HG03103 (cell line): ENCODE measurements at regions not wholly inside any gene's neighbourhood (a gene's known extent, or its start where the extent isn't known, plus 50 kb on each side); places are given as distances from the start of the nearest gene placed in this dataset.
"Not testable (repeated sequence)": the region's sequence is repeated elsewhere in the genome, so short reads cannot be mapped to it uniquely, and the experiment has no call there.

Experiments used
- ATAC-seq: cut with Tn5 transposase; IDR thresholded peaks from one replicate; pipeline ENCODE4 v1.9.1; 2021; ENCODE audit warnings: low read depth; ENCODE audit not compliant: unreplicated experiment

DNA sequence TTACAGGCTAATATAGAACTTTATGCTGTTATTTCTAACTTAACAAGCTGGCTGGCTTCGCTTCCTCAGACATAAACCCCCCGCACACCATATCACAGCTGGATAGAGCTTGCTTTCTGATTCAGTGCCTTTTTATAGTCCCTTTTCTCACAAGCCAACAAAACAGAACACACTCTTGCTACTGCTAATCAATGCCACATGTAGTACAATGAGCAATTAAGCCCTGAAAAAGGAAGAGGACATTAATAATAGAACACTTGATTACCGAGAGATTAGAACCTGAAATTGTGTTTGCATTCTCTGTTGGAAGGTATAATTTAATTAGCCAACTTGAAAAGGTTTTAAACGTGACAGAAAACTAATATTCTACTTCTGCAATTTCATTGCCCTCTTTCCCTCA is 267.7 kb upstream of the CYRIA start:
- no peak for ATAC-seq

DNA sequence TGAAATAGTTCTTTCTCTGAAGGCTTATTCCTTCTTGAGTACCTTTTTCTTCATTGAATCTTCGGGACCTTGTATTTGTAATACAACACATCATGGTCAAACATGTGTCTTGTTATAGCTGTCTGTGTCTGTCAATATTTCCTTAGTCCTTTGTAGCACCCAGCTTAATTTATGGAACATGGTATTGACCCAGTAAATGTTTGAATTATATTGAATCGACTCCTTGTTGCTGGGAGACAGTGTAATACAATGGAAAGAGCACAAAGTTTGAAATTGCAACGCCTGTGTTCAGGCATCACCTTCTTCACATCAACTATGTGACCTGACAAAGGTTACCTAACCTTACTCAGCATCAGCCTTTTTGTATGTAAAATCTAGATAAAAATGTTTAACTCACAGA is 267.2 kb upstream of the CYRIA start:
- ATAC-seq, result no peak

DNA sequence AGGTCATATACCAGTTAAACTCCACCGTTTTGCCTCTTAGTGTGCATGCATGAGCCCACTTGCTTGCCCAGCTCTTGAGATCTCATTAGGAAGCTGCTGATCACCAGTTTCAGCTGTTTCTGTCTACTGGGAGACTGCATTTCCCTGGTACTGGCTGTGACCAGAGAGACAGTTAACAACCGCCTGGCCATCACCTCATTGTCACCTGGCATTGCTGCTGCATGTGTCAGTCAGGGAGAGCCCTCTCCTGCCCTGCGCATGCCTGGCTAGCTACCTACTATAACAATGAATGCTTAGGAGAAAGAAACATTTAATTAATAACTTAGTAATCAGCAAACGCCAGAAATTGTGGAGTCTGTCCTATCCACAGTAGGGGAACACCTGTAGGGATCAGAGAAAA is 265.8 kb upstream of the CYRIA start:
- no peak for ATAC-seq

DNA sequence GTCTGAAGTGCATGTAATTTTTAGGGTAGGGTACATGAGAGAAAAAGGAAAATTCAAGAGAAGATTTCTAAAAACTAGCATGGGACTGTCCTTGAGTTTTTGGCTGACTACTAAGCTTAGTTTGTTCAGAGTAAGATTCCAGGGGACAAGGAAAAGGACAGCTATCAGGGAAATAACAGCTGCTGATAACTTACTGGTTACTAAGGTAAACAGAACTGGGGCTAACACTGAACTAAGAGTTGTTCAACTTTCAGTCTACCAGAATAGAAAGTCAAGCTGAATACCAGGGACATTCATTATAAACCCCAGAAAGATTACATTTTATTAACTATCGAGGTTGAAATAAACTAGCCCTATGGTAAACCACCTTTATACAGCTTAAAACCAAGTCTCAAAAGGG is 261.8 kb upstream of the CYRIA start:
- ATAC-seq, result no peak

DNA sequence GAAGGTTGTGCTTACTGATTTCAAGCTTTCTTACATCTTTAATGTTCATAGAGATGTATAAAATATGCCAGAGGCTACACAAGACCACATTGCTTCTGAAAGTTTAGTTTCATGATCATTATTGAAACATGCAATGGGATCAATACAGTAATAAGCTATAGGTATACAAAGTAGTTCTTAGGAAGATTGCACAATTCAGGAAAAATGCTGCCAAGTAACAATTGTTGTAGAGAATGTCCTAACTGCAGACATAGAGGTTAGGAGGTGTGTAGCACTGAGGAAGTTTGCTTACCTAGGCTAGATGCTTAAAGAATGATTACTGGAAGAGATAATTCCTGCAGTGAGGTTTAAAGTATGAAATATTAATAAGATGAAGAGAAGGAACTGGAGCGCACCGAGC is 259.5 kb upstream of the CYRIA start:
- ATAC-seq, result no peak

DNA sequence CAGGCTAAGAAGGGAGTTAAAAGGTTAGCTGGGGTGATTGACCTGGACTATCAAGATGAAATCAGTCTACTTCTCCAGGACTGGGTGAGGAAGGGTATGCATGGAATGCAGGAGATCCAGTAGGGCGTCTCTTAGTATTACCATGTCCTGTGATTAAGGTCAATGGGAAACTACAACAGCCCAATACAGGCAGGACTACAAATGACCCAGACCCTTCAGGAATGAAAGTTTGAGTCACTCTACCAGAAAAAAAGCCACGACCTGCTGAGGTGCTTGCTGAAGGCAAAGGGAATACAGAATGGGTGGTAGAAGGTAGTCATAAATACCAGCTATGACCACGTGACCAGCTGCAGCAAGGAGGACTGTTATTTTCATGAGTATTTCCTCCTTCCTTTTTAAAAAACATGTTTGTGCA is 249.7 kb upstream of the CYRIA start:
- ATAC-seq, result not testable (repeated sequence)

DNA sequence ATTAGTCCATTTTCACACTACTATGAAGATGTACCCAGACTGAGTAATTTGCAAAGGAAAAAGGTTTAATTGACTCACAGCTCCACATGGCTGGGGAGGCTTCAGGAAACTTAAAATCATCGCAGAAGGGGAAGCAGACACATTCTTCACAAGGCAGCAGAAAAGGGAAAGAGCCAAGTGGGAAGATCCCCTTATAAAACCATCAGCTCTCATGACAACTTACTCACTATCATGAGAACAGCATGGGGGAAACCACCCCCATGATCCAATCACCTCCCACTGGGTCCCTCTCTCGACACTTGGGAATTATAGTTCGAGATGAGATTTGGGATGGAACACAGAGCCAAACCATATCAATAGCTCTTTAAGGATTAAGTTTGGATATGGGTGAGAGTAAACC is 246.1 kb upstream of the CYRIA start:
- no peak for ATAC-seq

DNA sequence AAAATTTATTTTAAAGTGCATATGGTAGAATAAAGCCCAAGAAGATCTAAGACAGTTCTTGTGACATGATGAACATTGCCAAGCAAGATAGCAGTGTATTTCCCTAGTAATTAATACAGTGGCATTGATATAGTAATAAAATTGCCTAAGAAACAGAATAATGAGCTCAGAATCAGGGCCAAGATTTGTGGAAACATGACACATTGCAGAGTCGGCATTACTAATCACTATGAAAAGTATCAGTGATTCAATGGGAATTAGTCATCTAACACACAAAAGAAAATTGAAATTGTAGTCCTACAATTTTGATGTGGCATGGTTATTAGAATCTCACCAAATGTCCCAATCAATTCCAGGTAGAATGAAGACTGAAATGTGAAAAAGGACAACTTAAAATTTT is 243.0 kb upstream of the CYRIA start:
- no peak for ATAC-seq

DNA sequence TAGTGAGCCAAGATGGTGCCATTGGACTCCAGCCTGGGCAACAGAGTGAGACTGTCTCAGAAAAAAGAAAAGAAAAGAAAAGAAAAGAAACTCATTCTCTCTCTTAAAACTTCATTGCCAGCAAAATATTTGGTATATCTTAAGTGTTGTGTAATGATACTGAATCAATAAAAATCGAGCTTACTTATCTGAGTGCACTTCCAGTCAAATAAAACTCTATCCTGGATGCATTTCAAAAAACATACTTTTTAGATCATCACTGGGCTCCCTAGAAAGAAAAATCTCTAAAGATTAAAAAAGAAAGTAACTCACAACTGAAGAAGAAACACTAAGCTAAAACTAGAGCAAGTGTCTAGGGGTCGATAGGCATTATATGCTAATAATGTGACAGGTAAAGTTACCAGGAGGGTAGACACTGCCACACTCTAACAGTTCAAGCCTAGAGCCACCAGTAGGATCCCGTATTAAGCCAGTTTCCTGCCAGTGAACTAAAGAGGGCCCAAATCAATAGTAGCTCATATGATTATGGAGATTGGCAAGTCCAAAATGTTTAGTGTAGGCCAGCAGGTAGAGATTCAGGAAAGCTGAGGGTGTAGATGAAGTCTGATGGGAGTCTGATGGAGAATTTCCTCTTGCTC is 242.1 kb upstream of the CYRIA start:
- ATAC-seq, result no peak

DNA sequence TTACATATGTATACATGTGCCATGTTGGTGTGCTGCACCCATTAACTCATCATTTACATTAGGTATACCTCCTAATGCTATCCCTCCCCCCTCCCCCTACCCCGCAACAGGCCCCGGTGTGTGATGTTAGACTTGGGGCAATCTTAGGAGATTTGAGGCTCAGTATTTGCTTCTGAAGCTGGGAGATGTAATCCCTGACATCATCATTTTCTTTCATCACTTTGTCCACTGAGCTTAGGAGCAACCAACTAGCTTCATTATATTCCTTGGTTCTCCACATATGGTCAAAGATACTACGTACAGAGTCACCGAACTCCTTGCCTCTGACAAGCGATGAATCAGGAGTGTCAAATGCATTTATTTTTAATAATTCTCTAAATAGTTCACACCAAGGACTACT is 239.7 kb upstream of the CYRIA start:
- ATAC-seq, result not testable (repeated sequence)

DNA sequence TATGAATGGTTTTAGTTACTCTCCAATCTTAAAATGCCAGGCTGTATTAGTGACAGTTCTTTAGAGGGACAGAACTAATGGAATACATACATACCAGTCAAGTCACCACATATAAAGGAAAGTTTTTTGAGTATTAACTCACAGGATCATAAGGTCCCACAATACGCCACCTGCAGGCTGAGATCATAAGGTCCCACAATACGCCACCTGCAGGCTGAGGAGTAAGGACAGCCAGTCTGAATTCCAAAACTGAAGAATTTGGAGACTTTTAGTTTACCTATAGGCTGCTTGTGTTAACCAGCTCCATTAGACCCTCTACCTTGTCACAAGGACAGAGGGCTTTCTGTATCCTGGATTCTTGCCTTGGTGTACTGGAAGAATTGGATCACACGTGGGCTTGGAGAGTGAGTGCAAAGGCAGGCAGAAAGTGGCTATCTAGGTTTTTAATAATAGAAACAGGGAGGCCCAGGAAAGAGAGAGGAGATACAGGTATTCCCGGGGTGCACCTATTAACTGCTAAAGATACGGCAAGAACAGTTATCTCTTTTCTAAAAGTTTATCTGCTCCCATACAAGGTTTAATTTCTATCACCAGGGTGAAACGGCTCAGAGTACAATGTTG is 234.9 kb upstream of the CYRIA start:
- peak; percentile 84 for ATAC-seq

DNA sequence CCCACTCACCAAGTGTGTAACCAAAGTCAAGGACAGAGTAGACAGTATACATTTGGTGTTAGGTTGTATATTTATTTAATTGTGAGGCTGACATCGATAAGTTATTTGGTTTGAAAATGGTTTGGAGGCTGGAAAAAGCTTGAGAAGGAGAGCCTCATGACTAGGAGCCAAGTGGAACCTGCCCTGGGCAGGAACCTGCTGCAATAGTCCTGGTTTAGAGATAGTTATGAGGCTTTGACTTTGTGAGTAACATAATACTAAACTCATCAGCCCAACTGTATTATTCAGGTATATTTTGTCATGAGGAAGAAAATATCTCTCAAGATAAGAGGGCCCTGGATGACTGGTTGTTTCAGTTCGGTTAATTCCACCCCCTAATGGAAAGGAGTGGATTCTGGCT is 234.3 kb upstream of the CYRIA start:
- ATAC-seq, result no peak

DNA sequence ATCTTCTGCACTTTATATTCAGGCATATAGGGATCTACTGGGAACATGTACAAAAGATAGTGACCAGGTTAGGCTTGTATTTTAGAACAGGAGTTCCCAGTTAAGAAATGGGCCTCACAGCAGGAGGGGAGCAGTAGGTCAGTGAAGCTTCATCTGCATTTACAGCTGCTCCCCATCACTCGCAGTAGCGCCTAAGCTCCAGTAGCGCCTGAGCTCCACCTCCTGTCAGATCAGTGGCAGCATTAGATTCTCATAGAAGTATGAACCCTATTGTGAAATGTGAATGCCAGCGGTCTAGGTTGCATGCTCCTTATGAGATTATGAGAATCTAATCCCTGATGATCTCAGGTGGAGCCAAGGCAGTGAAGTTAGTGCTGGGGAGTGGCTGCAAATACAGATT is 224.4 kb upstream of the CYRIA start:
- no peak for ATAC-seq

DNA sequence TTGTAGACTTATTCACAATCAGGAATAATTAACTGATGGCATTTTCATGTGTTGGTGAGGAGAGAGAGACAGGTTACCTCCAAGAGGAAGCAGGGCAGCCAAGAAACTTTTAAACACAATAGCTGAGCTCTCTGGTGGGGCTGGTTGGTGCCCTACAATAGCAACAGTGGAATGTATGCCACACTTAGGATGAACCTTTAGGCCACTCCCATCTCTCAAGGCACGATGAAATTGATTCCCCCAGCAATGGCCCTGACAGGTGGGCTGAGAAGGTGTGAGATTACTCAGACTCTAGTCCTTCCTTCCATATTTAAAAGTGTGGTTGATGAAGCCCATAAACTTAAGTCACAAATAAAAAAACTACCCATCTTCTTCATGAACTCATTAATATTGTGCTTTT is 219.4 kb upstream of the CYRIA start:
- no peak for ATAC-seq

DNA sequence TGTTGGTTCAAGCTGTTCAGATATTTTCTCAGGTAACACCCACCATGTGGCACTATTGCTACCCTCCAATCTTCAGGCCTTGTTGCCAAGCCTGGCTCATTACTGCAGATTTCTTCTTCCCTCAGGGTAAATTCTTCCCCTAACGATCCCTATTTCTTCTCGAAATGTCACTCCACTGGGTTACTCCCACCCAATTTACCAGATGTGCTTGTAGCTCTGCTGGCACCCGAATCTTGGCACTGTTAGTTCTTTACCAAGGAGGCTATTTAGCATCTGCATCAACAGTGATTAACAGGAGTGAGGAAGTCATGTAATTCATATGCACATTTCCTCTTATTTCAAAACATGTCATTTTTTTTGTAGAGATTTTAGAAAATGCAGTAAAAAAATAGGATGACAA is 217.1 kb upstream of the CYRIA start:
- ATAC-seq, result no peak

DNA sequence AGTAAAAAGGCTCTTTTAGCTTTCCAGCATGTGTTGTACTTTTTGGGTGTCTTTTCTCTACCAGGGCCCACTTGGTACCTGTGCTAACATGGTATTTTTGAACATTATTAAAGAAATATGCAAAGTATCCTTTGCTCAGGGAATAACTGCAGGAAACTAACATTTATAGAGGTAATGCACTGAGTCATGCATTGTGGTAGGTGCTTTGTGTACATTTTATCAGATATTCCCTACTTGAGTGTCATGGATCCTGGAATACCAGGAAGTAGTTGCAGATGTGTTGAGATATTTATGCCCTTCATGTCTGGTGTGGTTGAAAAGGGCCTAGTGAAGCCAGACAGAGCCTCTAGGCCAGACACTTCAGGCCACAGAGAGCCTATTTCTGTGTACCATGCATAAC is 215.5 kb upstream of the CYRIA start:
- ATAC-seq, result no peak

DNA sequence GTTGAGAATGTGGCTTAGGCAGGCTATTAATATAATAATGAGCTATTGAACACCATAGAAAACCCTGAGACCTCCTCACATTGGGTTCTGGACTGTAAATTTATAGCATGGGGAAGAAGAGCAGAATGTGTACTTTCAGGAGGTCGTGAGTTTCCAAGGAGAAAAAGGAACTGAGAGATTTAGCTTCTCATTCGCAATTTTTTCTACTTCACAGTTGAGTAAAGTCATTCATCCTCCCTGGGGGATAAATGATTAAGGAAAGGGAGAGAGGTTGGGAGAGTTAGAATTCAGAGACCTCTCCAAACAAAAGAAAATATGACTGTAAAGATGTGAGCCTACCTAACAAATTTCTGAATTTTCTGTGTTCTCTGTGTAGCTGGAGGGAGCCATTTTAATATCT is 205.8 kb upstream of the CYRIA start:
- ATAC-seq, result no peak

DNA sequence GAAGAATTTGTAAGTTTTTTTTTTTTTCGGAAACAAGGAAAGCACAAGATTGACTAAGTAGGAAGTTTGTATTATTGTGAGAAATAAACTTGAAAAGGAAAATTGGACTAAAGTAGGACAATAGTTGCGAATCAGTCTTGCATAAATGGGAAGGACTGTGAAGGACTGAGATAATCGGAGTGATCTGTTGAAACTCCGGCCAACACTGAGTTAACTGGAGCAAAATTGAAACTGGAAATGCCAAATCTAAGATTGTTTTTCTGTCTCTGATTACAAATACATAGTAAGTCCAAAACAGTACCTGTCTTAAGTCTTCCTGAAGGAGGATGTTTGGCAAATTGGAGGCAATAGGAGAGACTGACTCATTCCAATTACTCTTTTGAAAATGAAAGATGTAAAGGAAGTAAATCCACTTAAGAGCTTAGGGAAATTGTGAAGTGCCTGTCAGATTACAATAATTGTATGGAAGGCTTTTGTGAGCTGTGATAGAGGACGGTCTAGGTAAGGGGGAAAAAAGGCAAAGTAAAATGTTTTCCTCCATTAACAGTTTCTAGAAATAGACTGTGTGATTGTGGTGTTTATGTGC is 204.9 kb upstream of the CYRIA start:
- no peak for ATAC-seq

DNA sequence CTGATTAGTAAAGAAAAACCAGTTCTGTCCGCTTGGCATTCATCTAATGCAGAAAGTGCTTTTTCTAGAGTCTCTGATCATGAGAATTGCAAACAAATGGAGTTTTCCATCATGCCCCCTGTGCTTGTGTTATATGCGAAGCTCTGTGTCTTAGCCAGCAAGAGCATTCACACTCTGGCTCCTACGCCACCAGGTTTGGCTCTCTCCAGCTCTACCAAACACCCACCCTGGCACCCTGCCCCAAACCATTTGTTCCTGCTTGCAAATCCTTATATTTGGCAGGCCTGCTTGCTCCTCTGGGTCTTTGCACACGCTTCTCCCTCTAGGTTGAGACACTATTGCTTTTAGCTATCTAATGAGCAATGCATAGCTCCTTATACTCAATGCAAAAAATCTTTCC is 204.1 kb upstream of the CYRIA start:
- no peak for ATAC-seq

DNA sequence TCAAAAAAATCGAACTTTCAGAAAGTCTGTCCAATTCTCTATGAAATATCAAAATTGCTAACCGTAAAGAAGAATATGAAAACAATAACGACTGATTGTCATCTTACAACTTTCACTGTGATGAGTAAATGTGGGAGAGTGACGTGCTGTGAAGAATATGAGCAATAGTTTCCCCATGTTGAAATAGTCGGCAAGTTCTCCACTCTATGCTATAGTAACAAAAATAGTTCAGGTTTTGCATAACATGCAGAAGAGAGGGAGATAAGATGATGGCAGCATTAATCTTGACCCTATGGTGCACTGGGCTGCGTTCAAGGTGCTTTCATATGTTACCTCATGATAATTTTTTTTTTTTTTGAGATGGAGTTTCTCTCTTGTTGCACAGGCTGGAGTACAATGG is 196.8 kb upstream of the CYRIA start:
- no peak for ATAC-seq

DNA sequence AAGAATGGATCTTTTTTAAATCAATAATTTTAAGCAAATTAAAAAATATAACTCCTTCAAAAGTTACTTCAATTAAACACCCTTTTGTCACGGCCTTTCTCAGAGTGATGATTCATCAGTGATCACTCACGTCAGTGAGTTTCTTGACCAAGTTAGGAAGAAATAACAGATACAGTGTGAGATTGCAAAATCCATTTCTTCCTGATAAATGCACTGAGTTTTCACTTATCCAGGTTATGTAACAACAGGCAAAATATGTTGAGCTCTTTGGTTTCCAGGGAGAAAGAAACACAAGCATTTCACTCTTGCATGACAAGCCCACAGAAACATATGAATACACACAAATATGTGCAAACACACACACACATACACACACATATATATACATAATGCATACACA is 195.9 kb upstream of the CYRIA start:
- ATAC-seq, result no peak

DNA sequence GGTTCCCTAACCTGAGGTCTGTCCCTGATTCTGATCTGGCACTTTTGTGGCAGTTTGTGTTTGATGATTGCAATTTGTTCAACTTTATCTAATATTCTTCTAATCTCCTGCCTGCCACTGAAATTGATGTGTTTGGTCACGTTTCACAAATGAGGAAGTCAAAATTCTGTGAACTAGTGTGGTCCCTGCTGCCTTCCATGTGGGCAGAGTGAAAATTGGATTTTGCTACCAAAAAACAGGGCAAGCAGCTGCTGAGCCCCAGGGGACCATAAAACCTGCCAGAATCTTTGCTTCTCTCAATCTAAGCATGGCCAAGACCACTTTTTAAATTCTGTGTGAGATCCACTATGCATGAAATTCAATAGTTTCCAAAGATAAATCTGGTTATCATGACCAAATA is 195.5 kb upstream of the CYRIA start:
- no peak for ATAC-seq
